HEK293T (cell line): ENCODE measurements at regions not wholly inside any gene's neighbourhood (a gene's known extent, or its start where the extent isn't known, plus 50 kb on each side); places are given as distances from the start of the nearest gene placed in this dataset.

Source experiments
- ELF4 ChIP-seq: fragments of 450-650 bp; IDR thresholded peaks from 2 replicates; pipeline ENCODE4 v1.6.1; 2017; ENCODE audit warnings: antibody characterized with exemption
- NFRKB ChIP-seq: fragments of 450-650 bp; IDR thresholded peaks from 2 replicates; pipeline ENCODE4 v1.6.1; 2016; ENCODE audit warnings: mild to moderate bottlenecking, moderate library complexity
- TARDBP ChIP-seq: fragments of 450-650 bp; IDR thresholded peaks from 2 replicates; pipeline ENCODE4 v1.6.1; 2016
- TF ChIP-seq, protein P1 (sequence below): fragments of 450-650 bp; IDR thresholded peaks from 2 replicates; pipeline ENCODE4 v1.6.1; 2016

DNA sequence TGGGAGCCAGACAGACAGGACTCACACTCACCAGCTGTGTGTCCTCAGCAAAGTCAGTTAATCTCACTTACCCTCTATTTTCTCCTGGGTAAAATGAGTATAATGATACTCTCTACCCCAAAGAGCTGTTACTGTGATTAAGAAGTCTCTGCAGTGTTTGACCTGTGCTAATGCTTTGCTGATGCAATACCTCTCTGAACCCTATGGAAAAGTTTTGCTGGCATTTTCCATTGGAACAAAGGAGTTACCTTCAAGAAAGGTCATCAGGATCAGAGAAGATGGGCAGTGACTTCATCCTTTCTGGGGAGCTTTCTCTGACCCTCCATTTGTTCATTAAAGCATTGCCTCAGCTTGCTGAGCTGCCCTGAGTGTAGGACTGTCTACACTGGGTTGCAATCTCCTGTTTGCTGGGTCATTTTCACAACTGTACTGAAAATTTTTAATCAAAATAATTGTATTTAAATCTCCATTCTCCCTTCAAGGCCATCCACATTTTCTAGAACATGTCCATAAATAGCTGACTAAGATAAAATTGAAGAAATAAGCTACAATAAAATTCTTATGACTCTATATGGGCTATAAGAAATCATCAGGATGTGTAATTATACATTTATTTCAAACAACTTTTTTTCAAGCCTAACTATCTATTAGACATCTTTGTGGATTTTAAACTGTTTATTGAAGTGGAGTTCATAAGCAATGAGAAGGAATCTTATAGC is 272.8 kb upstream of the CPEB2 start:
- TF ChIP-seq, protein P1, sequence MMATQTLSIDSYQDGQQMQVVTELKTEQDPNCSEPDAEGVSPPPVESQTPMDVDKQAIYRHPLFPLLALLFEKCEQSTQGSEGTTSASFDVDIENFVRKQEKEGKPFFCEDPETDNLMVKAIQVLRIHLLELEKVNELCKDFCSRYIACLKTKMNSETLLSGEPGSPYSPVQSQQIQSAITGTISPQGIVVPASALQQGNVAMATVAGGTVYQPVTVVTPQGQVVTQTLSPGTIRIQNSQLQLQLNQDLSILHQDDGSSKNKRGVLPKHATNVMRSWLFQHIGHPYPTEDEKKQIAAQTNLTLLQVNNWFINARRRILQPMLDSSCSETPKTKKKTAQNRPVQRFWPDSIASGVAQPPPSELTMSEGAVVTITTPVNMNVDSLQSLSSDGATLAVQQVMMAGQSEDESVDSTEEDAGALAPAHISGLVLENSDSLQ: no peak
- no peak for TF ChIP-seq TARDBP
- TF ChIP-seq NFRKB: no peak
- no peak for TF ChIP-seq ELF4
